ENCODE measurements at regions not wholly inside any gene's neighbourhood (a gene's known extent, or its start where the extent isn't known, plus 50 kb on each side); places are given as distances from the start of the nearest gene placed in this dataset.

- DNase-seq = no peak
Measured at GRCh38 chr11:27287205-27287604, 75.8 kb downstream of the CCDC34 start.

- no peak for DNase-seq
Measured at GRCh38 chr11:27285761-27286160, 77.3 kb downstream of the CCDC34 start.

GRCh38 chr11:27282806-27283205 lies 80.2 kb downstream of the CCDC34 start:
- no peak for DNase-seq

- DNase-seq = peak in 1 of 5 experiments; percentile 64
Measured at GRCh38 chr11:27281740-27282590, 81.0 kb downstream of the CCDC34 start.

GRCh38 chr11:27281276-27281675 lies 81.7 kb downstream of the CCDC34 start:
- peak in 1 of 5 experiments; percentile 25 for DNase-seq

- no peak for DNase-seq
Measured at GRCh38 chr11:27280140-27280539, 82.9 kb downstream of the CCDC34 start.

- DNase-seq = no peak
Measured at GRCh38 chr11:27279460-27279859, 83.6 kb downstream of the CCDC34 start.

GRCh38 chr11:27277843-27278242 lies 85.2 kb downstream of the CCDC34 start:
- no peak for DNase-seq

- no peak for DNase-seq
Measured at GRCh38 chr11:27276141-27276540, 86.9 kb downstream of the CCDC34 start.

GRCh38 chr11:27274854-27275395 lies 88.1 kb downstream of the CCDC34 start:
- no peak for DNase-seq

GRCh38 chr11:27266125-27266524 lies 96.9 kb downstream of the CCDC34 start:
- DNase-seq = no peak

- no peak for DNase-seq
Measured at GRCh38 chr11:27263986-27264385, 99.0 kb downstream of the CCDC34 start.

- DNase-seq = no peak
Measured at GRCh38 chr11:27263046-27263445, 100.0 kb downstream of the CCDC34 start.

- no peak for DNase-seq
Measured at GRCh38 chr11:27255447-27255828, 107.6 kb downstream of the CCDC34 start.

GRCh38 chr11:27254744-27255446 lies 108.1 kb downstream of the CCDC34 start:
- DNase-seq = no peak

- DNase-seq = no peak
Measured at GRCh38 chr11:27253224-27253623, 109.8 kb downstream of the CCDC34 start.

- no peak for DNase-seq
Measured at GRCh38 chr11:27250867-27251665, 111.9 kb downstream of the CCDC34 start.

- DNase-seq = no peak
Measured at GRCh38 chr11:27248576-27249509, 114.2 kb downstream of the CCDC34 start.

GRCh38 chr11:27247660-27248059 lies 115.4 kb downstream of the CCDC34 start:
- no peak for DNase-seq

GRCh38 chr11:27246925-27247324 lies 116.1 kb downstream of the CCDC34 start:
- no peak for DNase-seq

GRCh38 chr11:27244900-27245299 lies 118.1 kb downstream of the CCDC34 start:
- no peak for DNase-seq

GRCh38 chr11:27242591-27242990 lies 120.4 kb downstream of the CCDC34 start:
- DNase-seq = peak in 1 of 5 experiments; percentile 34

Measured in T-helper 2 cell (primary cell).